Retinal pigment epithelial cell (primary cell): ENCODE measurements at regions not wholly inside any gene's neighbourhood (a gene's known extent, or its start where the extent isn't known, plus 50 kb on each side); places are given as distances from the start of the nearest gene placed in this dataset.

ENCODE experiments used
- DNase-seq: peaks from one replicate; pipeline ENCODE4 v3.0.0-alpha.2; 2010; ENCODE audit warnings: low read depth
- H3K4me3 ChIP-seq: 2 replicates; pipeline ENCODE4 v1.5.1; 2011; ENCODE audit warnings: mild to moderate bottlenecking, low read length, control low read depth, moderate library complexity
- CTCF ChIP-seq: conservative IDR thresholded peaks from 2 replicates; pipeline ENCODE4 v1.5.1; 2011; ENCODE audit warnings: low read depth, low read length, control low read depth, inconsistent platforms

DNA sequence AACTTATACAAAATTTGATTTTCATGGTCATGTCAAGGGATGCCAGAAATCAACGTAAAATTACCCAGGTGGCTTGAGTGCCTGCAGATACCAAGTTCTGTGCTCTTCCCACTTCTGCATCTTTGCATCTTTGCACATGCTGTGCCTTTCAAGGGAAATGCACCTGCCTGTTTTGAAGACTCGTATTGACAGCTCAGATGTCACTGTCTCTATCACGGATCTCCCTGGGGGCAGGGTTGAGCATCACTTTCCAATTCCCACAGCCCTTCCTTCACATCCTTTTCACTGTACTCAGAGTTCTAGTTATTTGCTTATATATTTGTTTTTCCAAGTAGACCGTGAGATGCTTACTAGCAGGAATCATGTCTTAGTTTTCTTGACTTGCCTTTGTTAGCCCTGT, 274.2 kb downstream of the CDH26 start:
- TF ChIP-seq CTCF, result no peak
- no peak overlapping the region for H3K4me3 ChIP-seq
- no peak for DNase-seq

GRCh38 chr20:60233018-60233630, 274.9 kb downstream of the CDH26 start:
- no peak for TF ChIP-seq CTCF
- DNase-seq, result no peak
- no peak overlapping the region for H3K4me3 ChIP-seq

DNA sequence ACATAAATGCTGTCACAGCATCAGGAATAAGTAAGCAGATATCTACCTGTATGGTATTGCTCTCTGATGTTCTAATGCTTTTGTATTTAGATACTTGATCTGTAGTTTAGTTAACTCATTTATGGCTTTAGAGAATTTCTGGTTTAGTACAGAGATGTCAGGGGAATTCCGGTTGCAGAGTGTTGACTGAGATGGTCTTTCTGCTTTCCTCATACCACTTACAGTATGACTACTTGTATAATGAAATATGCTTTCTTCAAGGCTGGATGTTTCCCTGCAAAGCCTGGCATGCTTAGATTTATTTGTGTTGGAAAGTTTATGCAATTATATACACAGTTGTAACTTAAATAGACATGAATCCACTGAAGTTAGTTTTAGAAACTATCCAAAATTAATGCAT, 278.4 kb downstream of the CDH26 start:
- DNase-seq, result no peak
- H3K4me3 ChIP-seq, result no peak overlapping the region
- TF ChIP-seq CTCF, result no peak

DNA sequence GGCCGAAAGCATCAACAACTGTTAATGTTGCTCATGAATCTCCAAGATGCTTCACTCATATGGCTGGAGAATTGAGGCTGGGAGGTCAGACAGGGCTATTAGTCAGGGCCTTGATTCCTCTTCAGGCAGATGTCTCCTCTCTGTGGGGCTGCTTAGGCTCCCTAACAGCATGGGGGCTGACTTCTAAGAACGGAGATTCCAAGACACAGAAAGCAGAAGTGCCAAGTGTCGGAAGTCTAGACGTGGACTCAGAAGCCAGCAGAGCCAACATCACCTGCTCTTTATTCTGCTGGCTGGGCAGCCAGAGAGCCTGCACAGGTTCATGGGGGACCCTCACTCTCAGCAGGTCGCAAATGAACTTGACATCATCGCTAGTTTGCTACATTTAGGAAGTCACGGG, 279.8 kb downstream of the CDH26 start:
- no peak for DNase-seq
- H3K4me3 ChIP-seq, result no peak overlapping the region
- TF ChIP-seq CTCF, result no peak

DNA sequence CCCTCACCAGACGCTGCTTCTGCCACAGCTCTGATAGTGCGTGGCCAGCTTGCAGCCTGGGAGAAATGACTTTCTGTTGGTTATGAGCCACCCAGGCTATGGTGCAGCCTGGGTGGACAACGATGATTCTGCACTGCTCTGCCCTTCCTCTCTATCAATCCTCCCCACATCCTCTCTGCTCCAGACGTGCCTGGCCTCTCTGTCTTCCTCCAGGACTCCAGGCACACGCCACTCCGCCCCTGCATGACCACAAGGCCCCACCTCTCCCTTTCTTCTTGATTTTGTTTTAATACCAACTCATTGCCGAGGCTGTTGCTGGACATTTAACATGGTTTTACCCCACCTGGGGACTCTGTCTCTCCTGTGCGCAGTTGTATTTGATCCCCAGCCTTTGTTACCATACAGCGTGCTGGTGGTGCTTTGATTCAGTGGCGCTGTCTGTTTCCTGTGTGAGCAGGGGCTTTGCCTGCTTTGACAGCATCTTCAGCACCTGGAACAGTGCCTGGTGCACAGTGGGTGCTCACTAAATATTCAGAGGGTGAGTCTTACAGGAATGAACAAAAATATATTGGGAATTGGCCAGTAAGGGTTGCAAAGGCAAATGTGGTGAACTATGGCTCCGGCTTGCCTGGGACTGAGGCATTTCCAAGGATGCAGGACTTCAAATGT, 280.9 kb downstream of the CDH26 start:
- no peak for TF ChIP-seq CTCF
- DNase-seq, result no peak
- no peak overlapping the region for H3K4me3 ChIP-seq

DNA sequence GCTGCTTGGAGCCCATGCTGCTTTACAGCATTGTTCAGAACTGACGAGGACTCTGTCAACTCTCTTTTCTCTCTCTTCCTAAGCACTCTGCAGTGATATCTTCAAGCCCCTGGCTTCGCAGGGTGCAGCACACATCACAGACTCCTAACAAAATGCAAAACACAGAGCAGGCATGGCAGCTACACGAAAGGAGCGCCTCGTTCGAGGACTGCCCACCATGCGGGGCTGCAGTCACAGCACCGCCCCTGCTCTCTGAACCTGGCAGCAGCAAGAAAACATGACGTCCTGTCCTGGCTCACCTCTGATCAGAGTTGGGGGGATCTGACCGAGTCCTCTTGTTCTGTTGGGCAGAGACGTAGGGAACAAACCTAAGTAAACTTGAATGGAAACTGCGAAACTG, 281.7 kb downstream of the CDH26 start:
- TF ChIP-seq CTCF, result no peak
- DNase-seq, result no peak
- H3K4me3 ChIP-seq, result no peak overlapping the region

DNA sequence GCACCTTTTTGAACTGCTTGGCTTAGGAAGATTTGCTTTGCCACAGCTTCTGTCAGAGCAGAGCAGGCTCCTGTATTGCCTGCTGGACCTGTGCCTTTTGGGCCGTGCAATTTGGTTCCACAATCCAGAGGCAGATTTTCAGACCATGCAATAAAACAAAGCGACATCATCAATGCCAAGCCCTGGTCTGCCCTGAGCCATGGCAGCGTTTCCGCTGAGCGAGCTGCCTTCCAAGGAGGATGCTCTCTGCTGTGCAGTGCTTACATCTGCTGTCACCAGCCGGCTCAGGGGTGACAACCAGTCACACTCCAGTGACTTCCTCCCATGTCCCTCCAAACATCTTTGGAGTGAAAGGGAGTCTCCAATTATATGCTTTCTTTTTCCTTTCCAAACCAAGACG, 282.2 kb downstream of the CDH26 start:
- DNase-seq, result no peak
- TF ChIP-seq CTCF, result no peak
- H3K4me3 ChIP-seq, result no peak overlapping the region
